ENCODE measurements at regions not wholly inside any gene's neighbourhood (a gene's known extent, or its start where the extent isn't known, plus 50 kb on each side); places are given as distances from the start of the nearest gene placed in this dataset.

- TF ChIP-seq HMGA2 (CRISPR knock-in tag; IDR thresholded peaks at IDR 0.05) (no peak), ZNF512 (CRISPR knock-in tag; IDR thresholded peaks at IDR 0.05; ENCODE audit: borderline replicate concordance) (no peak), SP1 (CRISPR knock-in tag; conservative IDR thresholded peaks at IDR 0.05) (no peak), CTCF (IDR thresholded peaks at IDR 0.05) (no peak), ZNF138 (CRISPR knock-in tag; conservative IDR thresholded peaks at IDR 0.05) (no peak), ERG (CRISPR knock-in tag; IDR thresholded peaks at IDR 0.05) (no peak), JUN (CRISPR knock-in tag; IDR thresholded peaks at IDR 0.05) (no peak), ELF4 (CRISPR knock-in tag; IDR thresholded peaks at IDR 0.05; ENCODE audit: low read depth) (no peak)
- TF ChIP-seq, protein P1, sequence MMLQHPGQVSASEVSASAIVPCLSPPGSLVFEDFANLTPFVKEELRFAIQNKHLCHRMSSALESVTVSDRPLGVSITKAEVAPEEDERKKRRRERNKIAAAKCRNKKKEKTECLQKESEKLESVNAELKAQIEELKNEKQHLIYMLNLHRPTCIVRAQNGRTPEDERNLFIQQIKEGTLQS (CRISPR knock-in tag; conservative IDR thresholded peaks at IDR 0.05): no peak
- TF ChIP-seq, protein P2, sequence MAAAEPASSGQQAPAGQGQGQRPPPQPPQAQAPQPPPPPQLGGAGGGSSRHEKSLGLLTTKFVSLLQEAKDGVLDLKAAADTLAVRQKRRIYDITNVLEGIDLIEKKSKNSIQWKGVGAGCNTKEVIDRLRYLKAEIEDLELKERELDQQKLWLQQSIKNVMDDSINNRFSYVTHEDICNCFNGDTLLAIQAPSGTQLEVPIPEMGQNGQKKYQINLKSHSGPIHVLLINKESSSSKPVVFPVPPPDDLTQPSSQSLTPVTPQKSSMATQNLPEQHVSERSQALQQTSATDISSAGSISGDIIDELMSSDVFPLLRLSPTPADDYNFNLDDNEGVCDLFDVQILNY (CRISPR knock-in tag; IDR thresholded peaks at IDR 0.05): no peak
These were observed 1072.7 kb downstream of the OTOL1 start for GRCh38 chr3:162569314-162569713.

All from WTC11 (cell line).